ENCODE measurements at regions not wholly inside any gene's neighbourhood (a gene's known extent, or its start where the extent isn't known, plus 50 kb on each side); places are given as distances from the start of the nearest gene placed in this dataset.

- WGBS: 29% methylated on average over 2 of the region's 2 CpGs
- Histone ChIP-seq H3K36me3 (no peaks in the 10 kb centered on the region), H3K4me1 (no peaks in the 10 kb centered on the region), H3K4me3 (no peak overlapping the region), H3K27ac (replicated peaks in 1 of 4) (no peak overlapping the region), H3K9me3 (no peaks in the 10 kb centered on the region), H3K27me3 (no peaks in the 10 kb centered on the region)
- no peak for DNase-seq (ENCODE audit: extremely low spot score)
- intact Hi-C loops (cut with DNase I): no loop called here
- TF ChIP-seq EP300 (IDR thresholded peaks at IDR 0.05) (no peak), POLR2AphosphoS5 (IDR thresholded peaks at IDR 0.05) (no peak), CTCF (IDR thresholded peaks at IDR 0.05) (no peak), POLR2A (IDR thresholded peaks at IDR 0.05; ENCODE audit: low read depth) (no peak)
Observed at GRCh38 chr4:138826754-138827153, 188.8 kb upstream of the NOCT start.

- no peaks in the 10 kb centered on the region for H3K36me3 ChIP-seq
- no peak overlapping the region for H3K27ac ChIP-seq (replicated peaks in 1 of 4)
- H3K4me3 ChIP-seq: no peak overlapping the region
- no peaks in the 10 kb centered on the region for H3K4me1 ChIP-seq
- no peaks in the 10 kb centered on the region for H3K27me3 ChIP-seq
- no peaks in the 10 kb centered on the region for H3K9me3 ChIP-seq
- TF ChIP-seq CTCF (IDR thresholded peaks at IDR 0.05) (no peak), POLR2A (IDR thresholded peaks at IDR 0.05; ENCODE audit: low read depth) (no peak), EP300 (IDR thresholded peaks at IDR 0.05) (no peak), POLR2AphosphoS5 (IDR thresholded peaks at IDR 0.05) (no peak)
- intact Hi-C loops (cut with DNase I): no loop called here
- DNase-seq (ENCODE audit: extremely low spot score): no peak
Observed at GRCh38 chr4:138826322-138826721, 189.3 kb upstream of the NOCT start.

- no peaks in the 10 kb centered on the region for H3K27me3 ChIP-seq
- WGBS: 85% methylated on average over 3 of the region's 3 CpGs
- intact Hi-C loops (cut with DNase I): no loop called here
- H3K27ac ChIP-seq (replicated peaks in 1 of 4): no peak overlapping the region
- TF ChIP-seq POLR2AphosphoS5 (IDR thresholded peaks at IDR 0.05) (no peak), EP300 (IDR thresholded peaks at IDR 0.05) (no peak), CTCF (IDR thresholded peaks at IDR 0.05) (no peak), POLR2A (IDR thresholded peaks at IDR 0.05; ENCODE audit: low read depth) (no peak)
- no peak for DNase-seq (ENCODE audit: extremely low spot score)
- no peaks in the 10 kb centered on the region for H3K9me3 ChIP-seq
- no peaks in the 10 kb centered on the region for H3K4me1 ChIP-seq
- no peaks in the 10 kb centered on the region for H3K36me3 ChIP-seq
- H3K4me3 ChIP-seq: no peak overlapping the region
Observed at GRCh38 chr4:138821331-138821730, 194.2 kb upstream of the NOCT start.

- Histone ChIP-seq H3K36me3 (no peaks in the 10 kb centered on the region), H3K9me3 (no peaks in the 10 kb centered on the region), H3K4me1 (no peaks in the 10 kb centered on the region), H3K4me3 (no peak overlapping the region), H3K27me3 (no peaks in the 10 kb centered on the region), H3K27ac (replicated peaks in 1 of 4) (no peak overlapping the region)
- intact Hi-C loops (cut with DNase I): no loop called here
- no peak for DNase-seq (ENCODE audit: extremely low spot score)
- no peak for TF ChIP-seq CTCF (IDR thresholded peaks at IDR 0.05)
- no peak for TF ChIP-seq POLR2A (IDR thresholded peaks at IDR 0.05; ENCODE audit: low read depth)
- no peak for TF ChIP-seq POLR2AphosphoS5 (IDR thresholded peaks at IDR 0.05)
- no peak for TF ChIP-seq EP300 (IDR thresholded peaks at IDR 0.05)
- 74% methylated on average over 3 of the region's 3 CpGs for WGBS
Observed at GRCh38 chr4:138816875-138817274, 198.7 kb upstream of the NOCT start.

- TF ChIP-seq CTCF (IDR thresholded peaks at IDR 0.05) (no peak), POLR2AphosphoS5 (IDR thresholded peaks at IDR 0.05) (no peak), POLR2A (IDR thresholded peaks at IDR 0.05; ENCODE audit: low read depth) (no peak), EP300 (IDR thresholded peaks at IDR 0.05) (no peak)
- H3K27me3 ChIP-seq: no peaks in the 10 kb centered on the region
- intact Hi-C loops (cut with DNase I): no loop called here
- no peaks in the 10 kb centered on the region for H3K36me3 ChIP-seq
- no peaks in the 10 kb centered on the region for H3K4me1 ChIP-seq
- DNase-seq (ENCODE audit: extremely low spot score): no peak
- H3K9me3 ChIP-seq: no peaks in the 10 kb centered on the region
- no peak overlapping the region for H3K4me3 ChIP-seq
- WGBS: 87% methylated on average over 2 of the region's 2 CpGs
- no peak overlapping the region for H3K27ac ChIP-seq (replicated peaks in 1 of 4)
Observed at GRCh38 chr4:138815811-138816210, 199.8 kb upstream of the NOCT start.

Measured in esophagus muscularis mucosa (tissue), 4 donors.